Smooth muscle cell (in vitro differentiated cells): ENCODE measurements at regions not wholly inside any gene's neighbourhood (a gene's known extent, or its start where the extent isn't known, plus 50 kb on each side); places are given as distances from the start of the nearest gene placed in this dataset.

Source experiments
- DNase-seq: peaks from one replicate; lab custom pipeline; 2025; ENCODE audit not compliant: unreplicated experiment; lab: John Stamatoyannopoulos, UW
- H2AFZ ChIP-seq: fragments of 200-600 bp; sonication (generic); 2 replicates; pipeline ENCODE4 v1.6.0; 2016; ENCODE audit warnings: antibody characterized with exemption, low read depth, mild to moderate bottlenecking
- H3F3A ChIP-seq: fragments of 200-600 bp; sonication (generic); 2 replicates; pipeline ENCODE4 v1.6.0; 2017; ENCODE audit warnings: antibody characterized with exemption, low read depth
- H3K27ac ChIP-seq: fragments of 200-600 bp; sonication (generic); 2 replicates; pipeline ENCODE4 v1.5.1; 2016; ENCODE audit warnings: low read depth, mild to moderate bottlenecking
- H3K27me3 ChIP-seq: fragments of 200-600 bp; sonication (generic); 2 replicates; pipeline ENCODE4 v1.6.1; 2016; ENCODE audit warnings: low read depth, mild to moderate bottlenecking
- H3K36me3 ChIP-seq: fragments of 200-600 bp; sonication (generic); 2 replicates; pipeline ENCODE4 v1.5.1; 2016; ENCODE audit warnings: low read depth
- H3K4me1 ChIP-seq: fragments of 200-600 bp; sonication (generic); 2 replicates; pipeline ENCODE4 v1.5.1; 2016; ENCODE audit warnings: low read depth
- H3K4me2 ChIP-seq: fragments of 200-600 bp; sonication (generic); 2 replicates; pipeline ENCODE4 v1.6.0; 2016; ENCODE audit warnings: mild to moderate bottlenecking
- H3K4me3 ChIP-seq: fragments of 200-600 bp; sonication (generic); 2 replicates; pipeline ENCODE4 v1.5.1; 2016; ENCODE audit warnings: mild to moderate bottlenecking
- H3K79me2 ChIP-seq: fragments of 200-600 bp; sonication (generic); 2 replicates; pipeline ENCODE4 v1.6.0; 2016; ENCODE audit warnings: low read depth, mild to moderate bottlenecking
- H3K9ac ChIP-seq: fragments of 200-600 bp; sonication (generic); 2 replicates; pipeline ENCODE4 v1.6.0; 2016; ENCODE audit warnings: low read depth
- H3K9me3 ChIP-seq: fragments of 200-600 bp; sonication (generic); replicated peaks from 2 replicates; pipeline ENCODE4 v1.5.1; 2016; ENCODE audit warnings: low read depth
- H4K20me1 ChIP-seq: fragments of 200-600 bp; sonication (generic); 2 replicates; pipeline ENCODE4 v1.6.0; 2016; ENCODE audit warnings: low read depth
- WGBS: methylation state at CpG from one replicate; pipeline ENCODE4 v1.1.7; 2016; ENCODE audit warnings: low lambda C conversion rate; 5-methylcytosine and 5-hydroxymethylcytosine counted together
- TF ChIP-seq, protein P1 (sequence below): fragments of 200-600 bp; sonication (generic); IDR thresholded peaks from 2 replicates; pipeline ENCODE4 v1.5.1; 2017; ENCODE audit warnings: borderline replicate concordance, mild to moderate bottlenecking, antibody characterized with exemption; ENCODE audit not compliant: insufficient read depth, poor library complexity, severe bottlenecking

DNA sequence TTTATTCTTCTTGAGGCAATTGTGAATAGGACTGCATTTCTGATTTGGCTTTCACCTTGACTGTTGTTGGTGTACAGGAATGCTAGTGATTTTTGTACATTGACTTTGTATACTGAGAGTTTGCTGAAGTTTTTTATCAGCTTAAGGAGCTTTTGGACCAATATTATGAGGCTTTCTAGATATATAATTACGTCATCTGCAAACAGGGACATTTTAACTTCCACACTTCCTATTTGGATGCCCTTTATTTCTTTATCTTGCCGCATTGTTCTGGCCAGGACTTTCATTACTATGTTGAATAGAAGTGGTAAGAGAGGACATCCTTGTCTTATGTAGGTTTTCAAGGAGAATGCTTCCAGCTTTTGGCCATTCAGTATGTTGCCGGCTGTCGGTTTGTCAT is 425.4 kb upstream of the CHAC2 start:
- no peak overlapping the region for H3K4me3 ChIP-seq
- WGBS, result 98% methylated on average over 4 of the region's 4 CpGs
- H3K79me2 ChIP-seq, result no peaks in the 10 kb centered on the region
- H3K9me3 ChIP-seq, result no peaks in the 10 kb centered on the region
- no peaks in the 10 kb centered on the region for H3F3A ChIP-seq
- no peak overlapping the region for H3K9ac ChIP-seq
- no peaks in the 10 kb centered on the region for H3K27me3 ChIP-seq
- H3K4me1 ChIP-seq, result no peaks in the 10 kb centered on the region
- H4K20me1 ChIP-seq, result no peaks in the 10 kb centered on the region
- no peak overlapping the region for H3K4me2 ChIP-seq
- no peak for DNase-seq
- H3K36me3 ChIP-seq, result no peaks in the 10 kb centered on the region
- H3K27ac ChIP-seq, result no peak overlapping the region
- H2AFZ ChIP-seq, result no peak overlapping the region
- TF ChIP-seq, protein P1, sequence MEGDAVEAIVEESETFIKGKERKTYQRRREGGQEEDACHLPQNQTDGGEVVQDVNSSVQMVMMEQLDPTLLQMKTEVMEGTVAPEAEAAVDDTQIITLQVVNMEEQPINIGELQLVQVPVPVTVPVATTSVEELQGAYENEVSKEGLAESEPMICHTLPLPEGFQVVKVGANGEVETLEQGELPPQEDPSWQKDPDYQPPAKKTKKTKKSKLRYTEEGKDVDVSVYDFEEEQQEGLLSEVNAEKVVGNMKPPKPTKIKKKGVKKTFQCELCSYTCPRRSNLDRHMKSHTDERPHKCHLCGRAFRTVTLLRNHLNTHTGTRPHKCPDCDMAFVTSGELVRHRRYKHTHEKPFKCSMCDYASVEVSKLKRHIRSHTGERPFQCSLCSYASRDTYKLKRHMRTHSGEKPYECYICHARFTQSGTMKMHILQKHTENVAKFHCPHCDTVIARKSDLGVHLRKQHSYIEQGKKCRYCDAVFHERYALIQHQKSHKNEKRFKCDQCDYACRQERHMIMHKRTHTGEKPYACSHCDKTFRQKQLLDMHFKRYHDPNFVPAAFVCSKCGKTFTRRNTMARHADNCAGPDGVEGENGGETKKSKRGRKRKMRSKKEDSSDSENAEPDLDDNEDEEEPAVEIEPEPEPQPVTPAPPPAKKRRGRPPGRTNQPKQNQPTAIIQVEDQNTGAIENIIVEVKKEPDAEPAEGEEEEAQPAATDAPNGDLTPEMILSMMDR, result no peak

DNA sequence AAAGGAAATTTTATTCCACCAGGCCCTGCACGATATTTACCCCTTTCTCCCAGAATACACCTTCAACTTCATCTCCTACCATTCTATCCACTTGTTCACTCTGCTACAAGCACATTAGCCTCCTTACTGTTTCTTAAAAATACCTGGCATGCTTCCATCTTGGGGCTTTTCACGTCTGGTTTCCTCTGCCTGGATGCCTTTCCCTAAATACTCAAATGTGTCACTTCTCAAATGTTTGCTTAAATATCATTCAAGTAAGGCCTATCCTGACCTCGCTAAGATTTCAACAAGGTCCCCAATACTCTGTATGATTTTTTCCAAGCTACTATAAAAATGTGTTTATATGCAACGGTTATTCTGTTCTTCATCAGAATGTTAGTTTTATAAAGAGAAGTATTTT is 433.0 kb upstream of the CHAC2 start:
- no peak overlapping the region for H3K9ac ChIP-seq
- no peaks in the 10 kb centered on the region for H3F3A ChIP-seq
- H3K4me2 ChIP-seq, result no peak overlapping the region
- no peaks in the 10 kb centered on the region for H4K20me1 ChIP-seq
- no peaks in the 10 kb centered on the region for H3K36me3 ChIP-seq
- no peaks in the 10 kb centered on the region for H3K27me3 ChIP-seq
- no peak overlapping the region for H3K4me3 ChIP-seq
- no peak overlapping the region for H3K27ac ChIP-seq
- H3K79me2 ChIP-seq, result no peaks in the 10 kb centered on the region
- DNase-seq, result no peak
- no peaks in the 10 kb centered on the region for H3K9me3 ChIP-seq
- H3K4me1 ChIP-seq, result no peaks in the 10 kb centered on the region
- H2AFZ ChIP-seq, result no peak overlapping the region
- 80% methylated on average over 4 of the region's 4 CpGs for WGBS
- TF ChIP-seq, protein P1, result no peak

- no peaks in the 10 kb centered on the region for H3K79me2 ChIP-seq
- DNase-seq, result no peak
- H3K27me3 ChIP-seq, result no peaks in the 10 kb centered on the region
- TF ChIP-seq, protein P1, result no peak
- H3K4me1 ChIP-seq, result no peaks in the 10 kb centered on the region
- no peak overlapping the region for H3K4me2 ChIP-seq
- no peaks in the 10 kb centered on the region for H3F3A ChIP-seq
- WGBS, result 96% methylated on average over 2 of the region's 2 CpGs
- no peaks in the 10 kb centered on the region for H3K36me3 ChIP-seq
- no peak overlapping the region for H2AFZ ChIP-seq
- H3K27ac ChIP-seq, result no peak overlapping the region
- no peaks in the 10 kb centered on the region for H4K20me1 ChIP-seq
- H3K9ac ChIP-seq, result no peak overlapping the region
- H3K9me3 ChIP-seq, result no peaks in the 10 kb centered on the region
- no peak overlapping the region for H3K4me3 ChIP-seq
Observed at GRCh38 chr2:53331667-53332066, 435.9 kb upstream of the CHAC2 start.

DNA sequence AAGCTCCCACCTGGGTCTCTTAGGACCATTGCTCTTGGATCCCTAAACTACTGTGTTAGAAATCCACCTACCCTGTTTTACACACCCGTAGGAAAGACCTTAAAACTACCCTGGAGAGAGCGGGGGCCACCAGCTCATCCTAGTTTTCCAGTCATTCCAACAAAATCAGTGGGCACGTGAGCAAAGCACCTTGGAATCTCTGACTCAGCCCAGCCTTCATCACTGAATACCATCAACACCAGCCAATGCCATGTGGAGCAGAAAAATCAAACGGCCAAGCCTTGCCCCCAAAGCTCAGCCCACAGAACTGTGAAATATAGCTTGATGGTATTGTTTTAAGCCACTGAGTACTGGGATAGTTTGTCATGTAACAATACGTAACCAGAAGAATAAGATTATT is 449.7 kb upstream of the CHAC2 start:
- 77% methylated on average over 5 of the region's 5 CpGs for WGBS
- Histone ChIP-seq H3K27me3 (no peaks in the 10 kb centered on the region), H3F3A (no peaks in the 10 kb centered on the region), H3K4me1 (no peaks in the 10 kb centered on the region), H2AFZ (no peak overlapping the region), H4K20me1 (no peaks in the 10 kb centered on the region), H3K4me2 (no peak overlapping the region), H3K9ac (no peak overlapping the region), H3K79me2 (no peaks in the 10 kb centered on the region), H3K9me3 (no peaks in the 10 kb centered on the region), H3K4me3 (no peak overlapping the region), H3K36me3 (no peaks in the 10 kb centered on the region), H3K27ac (no peak overlapping the region)
- no peak for DNase-seq
- TF ChIP-seq, protein P1, result no peak
